ENCODE measurements at regions not wholly inside any gene's neighbourhood (a gene's known extent, or its start where the extent isn't known, plus 50 kb on each side); places are given as distances from the start of the nearest gene placed in this dataset.

DNA sequence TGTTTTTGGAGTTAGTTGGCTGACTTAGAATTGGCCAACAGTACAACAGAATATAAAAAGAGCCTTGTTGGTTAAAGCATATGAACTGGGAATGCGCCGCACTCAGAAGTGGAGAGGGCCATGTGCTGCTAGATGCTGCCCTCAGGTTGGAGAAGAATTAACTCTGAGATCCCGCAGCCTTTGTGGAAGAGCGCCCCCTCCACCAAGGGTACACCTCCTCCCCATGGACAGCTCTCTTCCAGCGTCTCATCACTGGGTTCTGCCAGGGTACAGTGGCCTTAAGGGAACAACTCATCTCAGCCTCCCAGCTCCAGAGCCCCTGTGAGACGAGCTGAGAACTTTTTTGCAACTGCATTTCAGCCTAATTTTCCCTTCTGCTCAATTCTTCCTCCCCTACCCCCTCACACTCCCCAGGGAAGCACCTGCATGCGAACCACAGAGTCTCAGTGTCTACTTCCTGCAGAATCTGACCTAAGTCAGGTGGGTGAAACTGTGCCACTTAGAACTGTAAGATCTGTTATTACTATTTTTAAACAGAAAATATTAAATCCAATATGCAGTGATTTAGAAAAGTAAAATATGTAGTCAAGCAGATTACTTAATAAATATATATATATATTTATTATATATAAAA lies 380.6 kb downstream of the RAB28 start:
- Mint-ChIP-seq H3K36me3 (ENCODE audit: low read depth) (peaks cover 2% of the 10 kb centered on the region), H3K4me3 (ENCODE audit: unreplicated experiment) (no peak overlapping the region), H3K9me3 (ENCODE audit: low read depth) (peaks cover 13% of the 10 kb centered on the region), H3K27ac (ENCODE audit: unreplicated experiment) (no peak overlapping the region), H3K4me1 (ENCODE audit: low read depth) (no peaks in the 10 kb centered on the region), H3K27me3 (ENCODE audit: low read depth) (no peaks in the 10 kb centered on the region)
- TF ChIP-seq CTCF (IDR thresholded peaks at IDR 0.05): no peak
- DNase-seq (ENCODE audit: low spot score): no peak

- no peak for TF ChIP-seq CTCF (IDR thresholded peaks at IDR 0.05)
- H3K4me3 Mint-ChIP-seq (ENCODE audit: unreplicated experiment): no peak overlapping the region
- DNase-seq (ENCODE audit: low spot score): no peak
Observed at GRCh38 chr4:13102092-13102742, 381.9 kb downstream of the RAB28 start.

GRCh38 chr4:13097971-13098370 lies 386.2 kb downstream of the RAB28 start:
- Mint-ChIP-seq H3K27ac (ENCODE audit: unreplicated experiment) (no peak overlapping the region), H3K27me3 (ENCODE audit: low read depth) (no peaks in the 10 kb centered on the region), H3K4me3 (ENCODE audit: unreplicated experiment) (no peak overlapping the region), H3K4me1 (ENCODE audit: low read depth) (no peaks in the 10 kb centered on the region), H3K9me3 (ENCODE audit: low read depth) (no peaks in the 10 kb centered on the region), H3K36me3 (ENCODE audit: low read depth) (peaks cover 2% of the 10 kb centered on the region)
- DNase-seq (ENCODE audit: low spot score): no peak
- TF ChIP-seq CTCF (IDR thresholded peaks at IDR 0.05): no peak

More at GRCh38 chr4:13102092-13102742, 381.9 kb downstream of the RAB28 start:
- H3K4me1 Mint-ChIP-seq (ENCODE audit: low read depth): no peaks in the 10 kb centered on the region
- peaks cover 2% of the 10 kb centered on the region for H3K36me3 Mint-ChIP-seq (ENCODE audit: low read depth)
- no peaks in the 10 kb centered on the region for H3K27me3 Mint-ChIP-seq (ENCODE audit: low read depth)
- H3K27ac Mint-ChIP-seq (ENCODE audit: unreplicated experiment): no peak overlapping the region
- peaks cover 3% of the 10 kb centered on the region for H3K9me3 Mint-ChIP-seq (ENCODE audit: low read depth)

DNA sequence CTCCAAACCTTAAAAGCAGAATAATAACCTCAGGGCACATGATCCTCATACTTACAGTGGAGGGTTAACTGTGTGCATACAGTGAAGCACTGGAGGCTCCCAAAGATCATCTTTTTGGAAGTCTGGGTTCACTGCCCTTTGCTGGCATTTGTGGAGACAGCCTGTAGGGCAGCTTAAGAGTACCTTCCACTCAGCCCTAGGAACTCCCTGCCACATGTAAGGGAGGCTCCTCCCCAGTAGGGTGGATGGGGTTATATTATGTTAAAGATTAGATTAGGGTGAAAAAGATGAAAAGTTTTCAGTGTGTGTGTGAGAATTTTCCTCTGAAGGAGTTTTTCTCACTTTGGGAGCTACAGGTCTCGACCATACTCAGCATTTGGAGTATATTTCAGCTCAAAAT lies 388.4 kb downstream of the RAB28 start:
- DNase-seq (ENCODE audit: low spot score): no peak
- no peaks in the 10 kb centered on the region for H3K9me3 Mint-ChIP-seq (ENCODE audit: low read depth)
- H3K36me3 Mint-ChIP-seq (ENCODE audit: low read depth): peaks cover 2% of the 10 kb centered on the region
- no peak overlapping the region for H3K4me3 Mint-ChIP-seq (ENCODE audit: unreplicated experiment)
- no peaks in the 10 kb centered on the region for H3K27me3 Mint-ChIP-seq (ENCODE audit: low read depth)
- H3K4me1 Mint-ChIP-seq (ENCODE audit: low read depth): no peaks in the 10 kb centered on the region
- no peak for TF ChIP-seq CTCF (IDR thresholded peaks at IDR 0.05)
- no peak overlapping the region for H3K27ac Mint-ChIP-seq (ENCODE audit: unreplicated experiment)

GRCh38 chr4:13093170-13093569 lies 391.0 kb downstream of the RAB28 start:
- no peak for TF ChIP-seq CTCF (IDR thresholded peaks at IDR 0.05)
- Mint-ChIP-seq H3K27ac (ENCODE audit: unreplicated experiment) (no peak overlapping the region), H3K36me3 (ENCODE audit: low read depth) (no peaks in the 10 kb centered on the region), H3K27me3 (ENCODE audit: low read depth) (no peaks in the 10 kb centered on the region), H3K4me3 (ENCODE audit: unreplicated experiment) (no peak overlapping the region), H3K4me1 (ENCODE audit: low read depth) (peaks cover 19% of the 10 kb centered on the region), H3K9me3 (ENCODE audit: low read depth) (no peaks in the 10 kb centered on the region)
- no peak for DNase-seq (ENCODE audit: low spot score)

Data from chondrocyte (in vitro differentiated cells).